Activated effector memory CD4-positive, alpha-beta T cell treated with anti-CD3 and anti-CD28 coated beads, Interleukin-2, amount 50 U/mL, for 16 hours (primary cell): ENCODE measurements at regions not wholly inside any gene's neighbourhood (a gene's known extent, or its start where the extent isn't known, plus 50 kb on each side); places are given as distances from the start of the nearest gene placed in this dataset.

ENCODE experiments used
- DNase-seq: peaks from one replicate; pipeline ENCODE4 v3.0.0-alpha.2; 2020

DNA sequence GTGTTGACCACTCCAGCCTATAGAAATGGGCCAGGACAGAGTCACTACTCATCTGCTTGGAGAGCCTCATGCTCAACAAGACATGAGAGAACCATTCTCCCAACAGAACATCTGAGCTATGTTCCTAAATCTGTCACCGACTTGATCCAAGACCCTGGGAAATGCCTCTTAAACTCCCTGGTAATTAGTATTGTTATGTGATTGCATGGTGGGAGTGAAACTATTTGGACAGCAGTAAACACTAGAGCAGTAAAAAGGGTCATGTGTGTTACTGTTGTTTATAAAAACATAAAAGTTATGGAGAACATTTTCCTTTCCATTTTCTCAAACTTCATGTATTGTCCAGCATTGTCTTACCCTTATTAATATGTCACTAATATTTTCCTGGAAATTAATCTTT lies 369.8 kb upstream of the FAT3 start:
- DNase-seq: no peak

DNA sequence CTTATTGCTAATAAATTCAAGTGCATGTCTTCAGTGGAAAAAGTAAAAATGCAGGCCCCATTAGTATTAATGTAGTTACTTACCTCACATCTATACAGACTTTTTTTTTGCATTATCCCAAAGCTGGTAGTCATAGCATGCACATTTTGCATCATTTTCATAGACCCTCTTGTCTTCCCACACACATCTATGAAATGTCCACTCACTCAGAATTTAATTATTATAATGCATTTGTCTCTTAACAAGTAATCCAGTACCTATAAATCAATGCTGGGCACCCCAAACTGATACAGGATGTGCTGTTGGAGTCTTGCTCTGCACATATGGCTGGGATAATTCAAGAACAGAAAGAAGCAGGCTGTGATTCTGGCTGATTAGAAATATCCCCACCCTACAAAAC lies 370.4 kb upstream of the FAT3 start:
- no peak for DNase-seq

DNA sequence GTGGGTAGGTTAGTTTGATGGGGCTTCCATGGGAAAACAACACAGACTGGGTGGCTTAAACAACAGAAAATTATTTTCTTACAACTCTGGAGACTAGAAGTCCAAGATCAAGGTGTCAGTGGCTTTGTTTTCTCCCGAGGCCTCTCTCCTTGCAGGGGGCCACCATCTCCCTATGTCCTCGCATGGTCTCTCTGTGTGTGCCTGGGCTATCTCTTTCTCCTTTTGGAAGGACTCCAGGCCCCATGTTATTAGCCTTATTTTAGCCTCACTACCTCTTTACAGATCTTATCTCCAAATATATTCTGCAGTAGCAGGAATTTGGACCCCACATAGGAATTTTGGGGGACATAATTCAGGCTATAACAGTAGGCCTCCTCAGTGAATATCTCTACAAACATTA lies 372.7 kb upstream of the FAT3 start:
- no peak for DNase-seq

DNA sequence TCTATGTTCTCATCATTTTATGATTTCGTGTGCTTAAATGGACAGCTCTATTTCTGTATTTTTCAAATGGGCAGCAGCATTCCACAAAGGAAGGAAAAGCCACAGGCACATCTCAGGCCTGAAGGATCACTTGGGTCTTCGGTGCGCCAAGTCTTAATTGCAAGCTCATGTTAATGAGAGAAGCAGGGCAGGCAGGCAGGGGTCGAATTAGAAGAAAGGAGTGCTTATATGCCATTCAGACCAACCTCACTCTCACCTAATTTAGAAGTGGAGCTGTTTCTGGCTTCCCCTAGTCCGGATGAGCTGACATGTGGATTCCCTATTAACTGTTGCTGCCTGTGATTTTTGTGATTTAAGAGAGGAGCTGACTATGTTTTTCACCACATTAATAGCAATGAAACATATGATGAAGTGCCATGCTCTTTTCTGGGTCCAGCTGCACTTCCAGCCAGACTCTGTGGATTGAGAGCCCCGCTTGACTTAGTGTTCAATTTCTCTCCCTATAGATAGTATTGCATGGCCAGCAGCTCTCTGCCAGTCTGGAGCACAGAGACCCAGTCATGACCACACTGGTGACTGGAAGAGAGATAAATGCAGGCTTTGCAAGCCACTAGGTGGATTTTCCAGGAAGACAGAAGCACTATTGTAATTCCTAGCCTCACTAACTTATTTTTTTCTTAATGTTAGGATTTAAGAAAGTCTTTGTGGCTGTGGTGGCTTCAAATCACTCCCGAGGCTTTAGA lies 373.9 kb upstream of the FAT3 start:
- DNase-seq: no peak

DNA sequence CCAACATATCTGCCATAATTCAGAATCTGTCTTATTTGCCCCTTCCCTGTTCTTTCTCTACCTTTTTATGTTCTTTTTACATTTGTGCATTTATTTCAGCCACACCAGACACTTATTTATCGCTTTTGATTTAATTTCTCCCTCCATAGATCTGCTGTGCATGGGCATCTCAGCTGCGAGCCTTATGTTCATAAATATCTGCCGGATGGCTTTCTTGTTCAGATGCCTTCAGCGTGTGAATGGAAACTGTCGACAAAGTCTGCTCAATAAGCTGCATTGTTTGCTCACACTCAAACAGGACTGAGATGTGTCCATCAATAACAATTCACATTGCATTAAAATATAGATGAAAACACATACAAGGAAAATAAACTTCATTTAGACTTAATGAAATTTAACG lies 374.6 kb upstream of the FAT3 start:
- no peak for DNase-seq

DNA sequence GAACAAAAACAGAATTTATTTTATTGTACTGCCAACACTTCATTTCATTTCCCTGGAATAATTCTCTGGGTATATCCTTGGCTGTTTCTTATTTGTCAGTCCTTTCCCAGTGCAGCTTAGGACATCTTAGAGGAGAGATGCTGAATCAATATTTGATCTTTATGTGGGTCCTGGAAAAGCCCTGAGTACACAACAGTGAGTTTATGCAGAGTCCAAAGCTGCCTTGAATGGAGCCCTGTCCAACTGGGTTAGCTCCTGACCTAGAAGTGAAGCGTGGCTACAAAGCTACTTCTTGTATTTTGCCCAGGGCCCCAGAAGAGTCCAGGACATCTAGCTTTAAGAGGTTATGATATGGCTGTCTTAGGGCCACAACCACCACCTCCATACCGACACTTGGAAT lies 378.0 kb upstream of the FAT3 start:
- DNase-seq: no peak

DNA sequence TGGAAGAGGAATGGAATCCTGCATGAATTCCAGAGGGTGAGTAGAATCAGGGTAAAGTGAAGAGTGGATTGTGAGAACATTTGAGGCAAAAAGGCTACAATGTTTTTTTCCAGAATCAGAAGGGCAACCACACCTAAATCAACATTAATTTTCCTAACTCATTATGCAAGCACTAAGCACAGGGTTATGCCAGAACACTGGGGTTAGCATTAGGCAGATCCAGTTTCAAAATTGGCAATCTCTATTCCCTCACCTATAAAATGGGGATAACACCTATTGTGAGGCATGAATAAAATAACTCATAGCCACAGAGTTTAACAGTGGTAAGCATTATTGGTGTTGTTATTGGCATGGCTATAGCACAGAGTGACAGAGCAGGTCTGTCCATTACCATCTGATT lies 378.6 kb upstream of the FAT3 start:
- no peak for DNase-seq

DNA sequence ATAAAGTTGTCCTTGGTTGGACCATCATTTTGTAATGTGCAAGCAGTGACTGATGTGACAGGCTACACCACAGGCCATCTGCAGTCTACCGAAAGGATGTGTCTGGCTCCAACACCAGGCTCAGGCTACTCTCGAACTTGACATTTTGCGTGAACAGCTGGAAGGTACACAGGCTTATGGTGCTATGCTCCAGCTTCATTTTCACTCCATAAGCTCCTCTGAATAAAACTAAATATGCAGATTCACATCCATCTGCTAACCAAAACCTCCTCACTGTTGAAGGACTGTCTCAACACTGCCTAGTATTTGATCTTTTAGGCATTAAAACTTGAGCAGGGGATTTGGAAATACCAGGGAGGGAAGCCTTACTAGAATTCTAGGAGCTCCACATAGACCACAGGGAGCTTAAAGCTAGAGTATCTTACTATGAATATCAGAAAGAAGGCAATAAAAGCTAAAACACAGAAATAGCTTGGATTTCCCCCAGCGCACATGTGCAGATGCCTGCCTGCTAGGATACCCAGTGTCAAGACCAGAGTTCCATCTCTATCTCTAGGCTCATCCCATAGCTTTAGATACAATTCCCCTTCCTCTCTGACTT lies 383.9 kb upstream of the FAT3 start:
- no peak for DNase-seq

DNA sequence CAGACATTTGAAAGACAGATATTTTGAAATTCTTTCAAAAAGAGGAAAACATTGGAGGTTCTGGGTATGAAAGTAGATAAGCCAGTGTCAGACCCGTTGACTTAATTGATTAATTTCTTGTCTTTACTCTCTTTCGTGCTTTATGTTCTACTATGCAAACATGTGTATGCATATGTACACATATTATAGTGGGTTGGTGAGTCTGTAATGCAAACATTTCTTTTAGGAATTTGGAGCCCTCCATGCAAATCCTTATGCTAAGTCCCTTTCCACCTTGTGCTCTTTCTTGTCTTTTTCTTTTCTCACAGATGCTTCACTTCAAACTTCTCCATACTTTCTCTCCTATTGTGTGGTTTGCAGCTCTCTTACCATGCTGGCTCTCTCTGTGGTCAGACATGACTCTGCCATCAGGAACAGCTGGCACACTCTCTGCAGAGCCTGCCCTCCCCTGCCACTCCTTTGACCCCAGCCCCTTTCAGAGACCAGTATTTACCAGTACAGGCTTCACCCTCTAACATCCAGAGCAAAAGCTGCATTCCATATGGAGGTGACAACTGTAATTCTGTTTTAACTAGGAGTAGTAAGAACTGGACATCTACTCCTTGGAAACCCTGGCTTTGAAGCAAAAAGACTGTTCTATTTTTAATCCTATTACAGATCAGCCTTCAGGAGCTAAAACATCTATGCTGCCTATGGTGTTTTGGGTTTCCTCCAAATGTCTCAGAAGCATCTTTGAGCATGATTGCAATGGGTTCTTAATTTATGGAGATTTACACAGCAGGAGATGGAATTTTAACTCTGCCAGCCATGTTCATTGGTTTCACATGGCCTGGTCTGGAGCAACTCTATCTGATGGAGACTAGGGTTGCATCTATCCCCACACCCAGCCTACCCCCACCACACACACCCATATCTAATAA lies 386.9 kb upstream of the FAT3 start:
- no peak for DNase-seq

DNA sequence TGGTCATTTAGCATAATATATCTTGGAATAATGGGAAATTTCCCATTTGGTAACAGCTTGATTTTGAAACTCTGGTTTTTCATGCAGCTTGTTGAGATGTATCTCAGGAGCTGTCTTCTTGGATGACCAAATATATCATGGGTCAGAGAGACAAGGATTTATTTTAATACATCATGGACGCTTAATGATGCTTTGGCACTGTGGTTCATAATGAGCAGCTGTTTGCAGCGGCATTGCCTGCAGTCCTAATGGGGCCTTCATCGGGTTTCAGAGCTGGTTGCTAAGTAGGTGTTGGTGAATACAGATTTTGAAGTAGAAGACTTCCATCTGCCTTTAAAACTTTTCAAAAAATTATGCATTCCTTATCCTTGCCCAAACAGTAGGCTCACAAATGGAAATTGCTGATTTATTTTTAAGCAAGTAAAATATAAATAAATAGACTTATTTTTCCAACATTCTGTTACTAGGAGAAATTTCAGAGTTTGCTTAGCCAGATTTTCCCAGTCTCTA lies 389.5 kb upstream of the FAT3 start:
- no peak for DNase-seq

DNA sequence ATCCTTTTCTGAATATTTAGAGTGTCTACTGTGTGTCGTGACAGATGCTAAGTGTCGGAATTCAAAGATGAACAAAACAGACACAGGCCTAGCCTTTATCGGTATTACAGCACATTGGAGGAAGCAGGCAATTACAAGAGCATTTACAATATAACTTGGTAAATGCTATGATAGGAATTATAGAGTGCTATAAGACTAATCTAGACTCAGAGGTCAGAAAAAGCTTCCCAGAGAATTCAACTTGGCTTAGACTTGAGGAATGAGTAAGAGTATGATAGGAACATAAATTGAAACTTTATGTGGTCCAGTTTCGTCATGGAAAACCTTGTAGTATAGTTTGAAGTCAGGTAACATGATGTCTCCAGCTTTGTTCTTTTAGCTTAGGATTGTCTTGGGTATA lies 395.7 kb upstream of the FAT3 start:
- no peak for DNase-seq

DNA sequence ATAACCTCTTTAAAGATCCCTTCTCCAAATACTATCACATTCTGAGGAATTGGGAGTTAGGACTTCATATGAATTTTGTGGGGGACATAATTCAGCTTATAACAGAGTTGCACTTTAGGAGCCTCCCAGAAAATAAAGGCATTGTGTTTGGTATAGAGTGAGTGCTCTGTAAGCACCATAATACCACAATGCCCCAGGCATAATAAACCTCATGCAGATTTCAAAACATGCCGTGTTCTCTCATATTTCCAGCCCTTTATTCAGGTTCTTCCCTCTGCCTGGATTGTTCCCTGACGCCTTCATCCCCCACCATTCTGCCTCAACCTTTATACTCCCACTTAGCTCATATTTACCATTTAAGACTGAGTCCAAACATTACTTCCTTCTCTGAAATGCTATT lies 398.8 kb upstream of the FAT3 start:
- DNase-seq: no peak

DNA sequence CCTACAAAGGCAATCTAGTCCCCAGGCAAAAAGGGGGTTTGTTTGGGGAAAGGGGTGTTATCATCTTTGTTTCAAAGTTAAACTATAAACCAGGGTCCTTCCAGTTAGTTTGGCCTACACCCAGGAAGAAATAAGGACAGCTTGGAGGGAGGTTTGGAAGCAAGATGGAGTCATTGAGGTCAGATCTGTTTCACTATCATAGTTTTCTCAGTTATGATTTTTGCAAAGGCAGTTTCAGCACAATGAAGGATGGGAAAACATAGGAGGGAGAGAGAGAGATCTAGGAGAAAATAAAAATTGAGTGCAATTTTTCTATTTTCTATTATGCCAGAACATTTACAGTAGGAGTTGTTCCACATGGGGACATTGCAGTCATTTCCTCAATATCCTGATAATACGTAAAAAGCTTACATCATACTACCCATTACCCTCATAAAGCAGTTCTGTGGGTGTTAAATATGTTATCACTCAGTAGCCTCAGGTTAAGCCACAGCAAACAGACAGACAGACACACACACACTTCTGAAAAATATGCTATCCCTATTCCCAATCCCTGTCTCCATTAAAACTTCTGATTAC lies 401.3 kb upstream of the FAT3 start:
- DNase-seq: no peak

DNA sequence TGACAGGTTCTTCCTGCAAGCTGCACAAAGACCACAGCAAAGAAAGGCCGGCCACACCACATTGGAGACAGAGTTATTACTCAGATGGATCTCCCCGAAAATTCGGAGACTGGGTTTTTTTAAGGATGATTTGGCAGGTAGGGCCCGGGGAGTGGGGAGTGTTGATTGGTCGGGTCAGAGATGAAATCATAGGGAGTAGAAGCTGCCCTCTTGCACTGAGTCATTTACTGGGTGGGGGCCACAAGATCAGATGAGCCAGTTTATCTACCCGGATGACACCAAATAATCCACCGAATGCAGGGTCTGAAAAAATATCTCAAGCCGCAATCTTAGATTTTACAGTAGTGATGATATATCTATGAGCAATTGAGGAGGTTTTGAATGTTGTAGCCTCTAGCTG lies 401.8 kb upstream of the FAT3 start:
- DNase-seq: no peak

DNA sequence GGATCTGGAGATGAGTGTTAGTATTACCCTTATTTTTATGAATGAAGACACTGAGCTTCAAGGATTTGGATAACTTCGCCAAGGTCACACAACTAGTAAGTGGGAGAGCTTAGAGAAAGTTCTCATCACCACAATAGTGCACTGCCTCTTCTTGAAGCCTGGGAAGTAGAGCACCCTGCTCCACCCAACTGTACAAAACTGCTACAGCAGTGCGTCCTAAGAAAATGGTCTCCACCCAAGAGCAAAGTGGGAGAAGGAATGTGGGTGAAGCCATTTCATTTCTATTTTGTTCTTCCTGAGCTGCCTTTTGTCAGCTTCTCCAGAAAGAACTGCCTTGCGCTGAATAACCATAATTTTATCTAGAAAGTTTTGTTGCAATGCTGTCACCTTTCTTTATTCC lies 403.9 kb upstream of the FAT3 start:
- DNase-seq: no peak

DNA sequence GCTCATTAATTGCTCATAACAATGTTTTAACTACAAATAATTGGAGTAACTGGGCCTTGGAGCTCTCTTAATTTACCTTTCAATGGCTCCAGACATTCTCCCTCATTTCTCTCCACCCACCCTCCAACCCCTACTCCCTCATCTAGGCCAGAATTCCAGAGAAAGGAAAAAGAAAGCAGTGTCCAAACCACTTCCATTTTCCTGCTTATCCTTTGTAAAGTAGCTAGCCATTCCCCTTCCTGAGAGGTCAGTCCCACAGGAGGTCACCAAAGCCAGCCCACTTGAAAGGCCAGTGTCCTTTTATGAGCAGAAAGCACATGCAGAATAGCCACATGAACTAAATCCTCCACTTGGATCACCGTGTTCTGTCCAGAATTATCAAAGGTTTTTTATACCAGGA lies 404.8 kb upstream of the FAT3 start:
- no peak for DNase-seq

DNA sequence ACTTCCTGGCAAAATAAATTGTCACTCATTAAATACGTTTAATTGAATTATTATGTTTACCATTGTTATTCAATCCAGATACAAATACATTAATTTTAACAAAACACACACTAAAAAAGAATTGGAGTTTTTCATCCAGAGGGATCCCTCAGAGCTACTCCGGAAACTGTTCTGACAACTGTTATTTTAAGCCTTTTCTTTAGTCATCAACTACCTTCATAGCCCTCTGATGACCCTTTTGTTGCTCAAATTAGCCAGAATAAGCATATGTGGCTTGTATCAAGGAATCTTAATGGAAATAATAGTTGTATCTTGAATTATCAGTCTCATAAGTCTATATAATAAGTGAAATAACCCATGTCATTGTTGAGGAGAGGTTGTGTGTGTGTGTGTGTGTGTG lies 405.4 kb upstream of the FAT3 start:
- no peak for DNase-seq

DNA sequence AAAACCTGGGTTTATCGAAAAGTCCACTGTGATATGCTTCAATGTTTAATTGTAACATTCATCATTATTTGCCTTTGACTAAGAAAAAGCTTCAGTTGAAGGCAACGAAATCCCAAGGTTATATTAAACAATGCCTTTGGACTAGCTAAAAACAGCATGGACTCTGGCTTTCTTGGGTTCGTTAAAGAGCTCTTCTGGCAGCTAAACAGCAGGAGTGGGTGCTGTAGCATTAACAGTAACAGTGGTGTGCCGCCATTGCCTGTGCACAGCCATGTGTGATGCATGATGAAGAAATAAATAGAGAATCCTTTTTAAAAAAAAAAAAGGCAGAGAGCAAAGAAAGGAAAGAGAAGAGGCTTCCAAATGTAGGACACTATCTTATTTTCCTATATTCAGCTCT lies 406.6 kb upstream of the FAT3 start:
- DNase-seq: no peak

DNA sequence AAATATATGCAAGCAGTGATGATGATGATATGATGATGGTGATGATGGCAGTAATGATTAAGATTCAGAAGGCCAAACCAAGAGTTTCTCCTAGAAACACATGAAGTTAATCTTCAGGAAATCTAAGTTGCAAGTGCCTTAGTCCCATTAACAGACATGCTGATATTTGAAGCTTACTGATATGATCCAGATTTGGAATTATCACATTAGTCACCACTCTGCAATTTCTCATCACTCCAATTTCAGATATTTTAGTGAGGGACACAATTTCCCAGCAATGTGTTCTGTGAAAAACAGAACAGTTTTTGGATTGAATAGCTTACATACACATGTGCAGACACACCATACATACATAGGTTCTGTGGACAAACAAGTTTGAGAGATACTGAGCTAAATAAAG lies 411.4 kb upstream of the FAT3 start:
- DNase-seq: no peak

DNA sequence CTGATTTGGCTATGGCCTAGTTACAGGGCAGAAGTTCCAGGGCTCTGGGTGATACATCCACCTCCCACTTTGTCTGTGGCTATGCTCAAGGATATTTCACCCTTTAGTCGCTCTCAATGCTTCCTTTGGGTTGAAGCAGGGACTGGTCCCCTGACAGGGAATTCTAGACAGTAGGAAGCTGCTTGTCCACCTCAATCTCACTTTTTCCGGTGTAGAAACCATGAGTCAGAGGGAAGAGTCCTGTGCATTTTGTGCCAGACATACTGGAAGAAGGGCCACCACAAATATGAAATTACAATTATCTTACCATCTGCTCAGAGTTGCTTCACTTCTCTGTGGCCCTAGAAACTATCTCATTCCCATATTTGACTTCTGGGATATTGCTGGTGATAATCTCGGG lies 413.7 kb upstream of the FAT3 start:
- no peak for DNase-seq

DNA sequence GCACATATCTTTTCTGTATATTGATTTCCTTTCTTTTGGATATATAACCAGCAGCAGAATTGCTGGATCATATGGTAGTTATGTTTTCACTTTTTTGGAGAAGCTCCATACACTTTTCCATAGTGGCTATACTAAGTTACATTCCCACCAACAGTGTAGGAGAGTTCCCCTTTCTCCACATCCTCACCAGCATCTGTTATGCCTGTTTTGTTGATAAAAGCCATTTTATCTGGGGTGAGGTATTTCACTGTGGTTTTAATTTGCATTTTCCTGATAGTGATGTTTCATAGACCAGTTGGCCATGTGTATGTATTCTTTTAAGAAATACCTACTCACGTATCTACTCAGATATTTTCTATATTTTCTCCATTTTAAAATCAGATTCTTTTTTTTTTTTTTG lies 419.3 kb upstream of the FAT3 start:
- no peak for DNase-seq

DNA sequence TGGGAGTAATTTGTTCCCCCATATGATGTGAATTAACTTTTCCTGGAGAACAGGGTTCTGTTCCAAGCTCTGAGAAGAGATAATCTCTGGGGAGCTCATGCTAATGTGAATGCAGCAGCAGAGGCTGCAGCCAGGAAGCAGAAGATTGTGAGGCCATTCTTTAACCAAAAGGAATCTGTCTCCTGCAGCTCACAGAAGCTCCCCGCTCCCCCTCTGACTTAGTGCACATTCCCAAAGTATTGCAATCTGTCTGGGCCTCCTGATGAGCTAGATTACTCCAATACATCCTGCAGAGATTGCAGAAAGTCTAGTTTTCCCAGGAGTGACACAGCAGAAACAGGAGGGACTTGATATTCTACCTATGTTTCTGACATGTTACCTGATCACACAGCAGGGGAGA lies 420.6 kb upstream of the FAT3 start:
- no peak for DNase-seq

DNA sequence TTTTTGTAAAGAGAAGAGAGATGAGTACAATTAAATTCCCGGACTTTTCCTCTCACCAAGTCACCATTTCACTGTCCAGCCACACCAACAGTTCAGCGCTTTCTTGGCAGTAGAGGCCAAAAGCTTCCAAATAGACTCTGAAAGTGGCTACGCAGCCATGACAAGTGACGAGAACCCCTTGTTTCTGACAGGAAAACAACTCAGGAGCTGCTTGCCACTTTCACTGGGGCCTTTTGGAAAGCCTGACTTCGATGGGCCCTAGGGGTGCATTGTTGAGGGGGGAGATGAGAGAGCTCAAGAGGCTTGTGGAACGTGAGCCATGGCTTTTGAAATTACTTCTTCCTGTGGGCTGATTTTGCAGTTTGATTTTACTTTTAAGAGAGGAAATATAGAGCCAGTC lies 422.1 kb upstream of the FAT3 start:
- DNase-seq: no peak
